Smooth muscle cell of the brain vasculature (primary cell): ENCODE measurements at regions not wholly inside any gene's neighbourhood (a gene's known extent, or its start where the extent isn't known, plus 50 kb on each side); places are given as distances from the start of the nearest gene placed in this dataset.

Experiments
- DNase-seq: peaks from one replicate; pipeline ENCODE4 v3.0.0-alpha.2; 2012; ENCODE audit warnings: low read depth, low spot score

DNA sequence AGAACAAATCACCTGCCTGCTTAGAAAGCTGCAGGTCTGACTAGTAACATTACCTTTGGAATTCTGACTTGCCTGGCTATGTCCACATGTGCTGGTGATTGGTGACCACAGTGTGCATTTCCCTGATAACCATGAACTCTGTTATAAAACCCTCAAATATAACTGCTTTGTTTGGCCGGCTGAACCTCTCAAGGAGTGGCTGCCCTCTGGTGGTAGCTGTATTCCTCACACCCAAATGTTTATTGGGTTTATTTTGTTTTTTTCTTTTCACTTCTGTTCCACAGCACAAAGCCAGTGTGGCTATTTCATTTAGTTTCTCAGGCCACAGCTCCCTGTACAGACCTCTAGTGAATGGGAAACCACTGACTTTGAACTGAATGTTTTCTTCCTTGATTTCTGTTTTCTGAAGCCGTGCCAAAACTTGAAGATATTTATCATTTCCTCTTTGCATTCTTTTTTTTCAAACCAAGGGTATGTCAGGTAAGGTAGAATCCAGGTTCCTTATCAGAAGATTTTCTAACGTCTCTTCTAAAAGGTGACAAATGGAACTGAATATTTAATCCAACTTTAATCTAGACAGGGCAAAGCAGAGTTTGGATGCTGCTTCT is 549.0 kb upstream of the VRK2 start:
- no peak for DNase-seq

DNA sequence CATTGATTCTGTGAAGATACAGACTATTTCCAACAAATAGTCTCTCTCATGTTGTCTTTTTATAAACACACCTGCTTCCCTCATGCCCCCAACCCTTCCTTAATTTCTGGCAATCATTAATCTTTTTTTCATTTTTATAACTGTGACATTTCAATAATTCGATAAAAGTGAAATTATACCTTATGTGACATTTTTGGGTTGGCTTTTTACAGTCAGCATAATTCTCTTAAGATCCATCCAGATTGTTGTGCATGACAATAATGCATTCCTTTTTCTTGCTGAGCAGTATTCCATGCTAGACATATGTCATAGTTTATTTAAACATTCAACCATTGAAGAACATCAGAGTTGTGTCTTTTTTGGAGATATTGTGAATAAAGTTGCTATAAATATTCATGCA is 541.8 kb upstream of the VRK2 start:
- no peak for DNase-seq

- no peak for DNase-seq
Observed at GRCh38 chr2:57509189-57509588, 537.4 kb upstream of the VRK2 start.

DNA sequence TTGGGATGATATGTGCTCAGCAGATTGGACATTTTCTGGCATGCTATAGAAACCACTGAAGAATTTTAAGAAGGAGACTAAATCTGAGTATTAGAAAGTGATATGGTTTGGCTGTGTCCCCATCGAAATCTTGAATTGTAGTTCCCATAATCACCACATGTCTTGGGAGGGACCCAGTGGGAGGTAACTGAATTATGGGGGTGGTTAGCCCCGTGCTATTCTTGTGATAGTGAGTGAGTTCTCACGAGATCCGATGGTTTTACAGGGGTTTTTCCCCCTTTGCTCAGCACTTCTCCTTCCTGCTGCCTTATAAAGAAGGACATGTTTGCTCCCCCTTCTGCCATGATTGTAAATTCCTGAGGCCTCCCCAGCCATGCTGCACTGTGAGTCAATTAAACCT is 535.9 kb upstream of the VRK2 start:
- DNase-seq = no peak

GRCh38 chr2:57515366-57515765 is 531.2 kb upstream of the VRK2 start:
- no peak for DNase-seq

DNA sequence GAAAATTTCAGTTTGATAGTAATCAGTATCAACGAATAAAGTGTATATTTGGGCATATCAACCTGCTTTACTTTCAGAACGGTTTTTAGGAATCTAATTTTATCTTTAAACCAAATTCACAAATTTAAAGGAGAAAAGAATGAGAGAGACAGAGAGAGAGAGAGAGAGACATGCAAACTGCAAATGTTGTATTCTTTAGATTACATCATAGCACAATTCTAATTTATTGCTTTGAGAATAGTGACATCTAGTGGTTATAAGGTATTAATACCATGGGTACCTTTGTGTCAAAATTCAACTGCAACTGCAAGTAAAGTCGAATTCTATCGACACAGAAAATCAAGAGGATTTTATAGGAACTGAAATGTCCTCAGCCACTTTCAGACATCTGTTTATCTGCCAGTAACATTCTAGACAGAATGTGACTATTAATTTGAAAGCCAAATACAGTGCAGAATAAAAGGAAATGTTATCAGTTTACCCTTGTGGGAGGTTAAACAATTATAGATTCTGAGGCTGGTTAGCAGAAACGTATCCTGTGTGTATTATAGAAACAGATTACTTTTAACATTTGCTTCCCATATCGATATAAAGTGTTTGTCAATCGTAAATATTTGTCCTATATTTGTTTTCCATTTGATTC is 529.8 kb upstream of the VRK2 start:
- DNase-seq = no peak

GRCh38 chr2:57523304-57523703 is 523.3 kb upstream of the VRK2 start:
- no peak for DNase-seq

DNA sequence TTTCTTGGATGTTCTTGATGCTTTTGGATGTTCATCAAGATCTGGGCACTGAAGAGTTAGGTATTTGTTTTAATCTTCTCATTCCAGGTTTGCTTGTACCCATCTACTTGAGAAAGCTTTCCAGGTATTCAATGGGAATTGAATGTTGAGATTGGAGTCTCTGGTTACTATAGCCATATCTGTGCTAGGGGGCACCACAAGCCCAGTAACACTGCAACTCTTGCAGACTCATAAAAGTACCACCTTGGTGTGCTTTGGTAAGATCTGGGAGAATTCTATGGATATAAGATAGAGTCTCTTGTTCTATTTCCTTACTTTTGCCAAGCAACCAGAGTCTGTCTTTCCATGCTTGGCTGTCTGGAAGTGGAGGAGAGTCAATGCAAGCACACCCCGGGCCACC is 518.9 kb upstream of the VRK2 start:
- DNase-seq = no peak

- DNase-seq = no peak
Observed at GRCh38 chr2:57528499-57528898, 518.1 kb upstream of the VRK2 start.

DNA sequence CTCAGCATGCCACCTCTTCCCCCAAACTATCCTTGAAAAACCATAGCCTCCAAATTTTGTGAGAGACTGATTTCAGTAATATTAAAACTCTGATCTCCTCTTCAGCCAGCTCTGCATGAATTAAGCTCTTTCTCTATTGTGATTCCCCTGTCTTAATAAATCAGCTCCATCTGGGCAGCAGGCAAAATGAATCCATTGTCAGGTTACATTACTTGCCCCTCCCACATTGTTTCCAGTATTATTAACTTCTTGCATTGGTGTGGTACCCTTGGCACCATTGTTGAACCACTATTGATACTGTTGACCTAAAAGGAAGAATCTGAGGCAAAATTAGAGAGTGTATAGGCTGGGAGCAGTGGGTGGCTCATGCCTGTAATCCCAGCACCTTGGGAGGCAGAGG is 512.2 kb upstream of the VRK2 start:
- DNase-seq = no peak

DNA sequence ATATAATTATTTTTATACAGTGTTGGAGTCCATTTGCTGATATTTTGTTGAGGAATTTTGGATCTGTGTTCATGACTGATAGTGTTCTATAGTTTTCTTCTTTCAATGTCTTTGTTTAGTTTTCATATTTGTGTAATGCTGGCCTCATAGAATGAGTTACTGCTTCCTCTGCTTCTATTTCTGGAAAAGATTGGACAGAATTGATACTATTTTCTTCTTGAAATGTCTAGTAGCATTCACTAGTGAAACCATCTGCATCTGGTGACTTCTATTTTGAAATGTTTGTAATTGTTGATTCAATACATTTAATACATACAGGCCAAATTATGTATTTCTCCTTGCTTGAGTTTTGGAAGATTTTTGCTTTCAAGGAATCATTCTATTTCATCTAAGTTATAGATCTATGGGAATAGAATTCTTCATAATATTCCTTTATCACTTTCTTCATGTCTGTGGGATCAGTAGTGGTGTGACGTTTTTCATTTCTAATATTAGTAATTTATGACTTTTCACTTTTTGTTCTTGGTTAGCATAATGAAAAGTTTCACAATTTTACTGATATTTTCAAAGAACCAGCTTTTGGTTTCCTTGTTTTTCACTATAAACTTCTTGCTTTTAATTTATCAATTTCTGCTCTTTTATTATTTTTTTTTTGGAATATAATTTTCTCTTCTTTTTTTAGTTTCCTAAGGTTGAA is 509.9 kb upstream of the VRK2 start:
- no peak for DNase-seq

GRCh38 chr2:57539761-57540160 is 506.8 kb upstream of the VRK2 start:
- DNase-seq = no peak

- no peak for DNase-seq
Observed at GRCh38 chr2:57542081-57542480, 504.5 kb upstream of the VRK2 start.

DNA sequence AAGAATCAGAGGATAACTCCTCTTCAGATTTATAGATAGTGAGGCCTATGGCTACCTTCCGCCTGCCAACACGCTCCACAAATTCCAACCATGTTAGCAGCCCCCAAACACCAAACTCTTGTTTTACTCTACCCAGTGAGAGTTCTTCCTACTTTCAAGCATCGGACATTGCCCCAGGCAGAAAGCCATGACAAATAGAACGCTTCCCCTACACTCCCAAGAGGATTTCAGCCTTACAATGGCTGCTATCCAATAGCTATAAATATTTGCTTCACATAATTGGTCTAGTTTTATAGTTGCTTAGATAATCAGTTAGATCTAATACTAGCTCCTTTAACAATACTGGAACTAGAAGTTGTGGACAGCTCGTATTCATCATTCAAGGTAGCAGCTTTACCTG is 503.4 kb upstream of the VRK2 start:
- DNase-seq = no peak

DNA sequence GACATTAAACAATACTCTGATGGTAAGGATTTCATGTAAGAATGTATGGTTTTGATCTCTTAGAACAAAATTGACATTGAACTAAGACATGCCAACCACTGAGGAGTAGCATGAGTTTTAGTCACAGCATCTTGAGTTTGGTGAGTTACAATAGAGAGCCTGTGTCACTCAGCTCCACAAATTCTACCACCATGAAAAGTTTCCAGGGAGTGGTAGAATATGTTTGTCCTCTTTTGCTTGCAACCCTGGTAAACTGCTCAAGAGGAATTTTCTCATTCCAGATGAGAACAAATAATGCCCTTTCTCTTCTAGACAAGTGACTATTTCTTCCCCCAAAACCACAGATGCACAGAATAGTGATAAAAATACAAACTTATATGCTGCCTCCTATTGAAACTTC is 502.0 kb upstream of the VRK2 start:
- no peak for DNase-seq

GRCh38 chr2:57546478-57546877 is 500.1 kb upstream of the VRK2 start:
- no peak for DNase-seq

- no peak for DNase-seq
Observed at GRCh38 chr2:57549642-57550102, 496.9 kb upstream of the VRK2 start.

- no peak for DNase-seq
Observed at GRCh38 chr2:57550912-57551311, 495.7 kb upstream of the VRK2 start.

- no peak for DNase-seq
Observed at GRCh38 chr2:57552885-57553284, 493.7 kb upstream of the VRK2 start.

DNA sequence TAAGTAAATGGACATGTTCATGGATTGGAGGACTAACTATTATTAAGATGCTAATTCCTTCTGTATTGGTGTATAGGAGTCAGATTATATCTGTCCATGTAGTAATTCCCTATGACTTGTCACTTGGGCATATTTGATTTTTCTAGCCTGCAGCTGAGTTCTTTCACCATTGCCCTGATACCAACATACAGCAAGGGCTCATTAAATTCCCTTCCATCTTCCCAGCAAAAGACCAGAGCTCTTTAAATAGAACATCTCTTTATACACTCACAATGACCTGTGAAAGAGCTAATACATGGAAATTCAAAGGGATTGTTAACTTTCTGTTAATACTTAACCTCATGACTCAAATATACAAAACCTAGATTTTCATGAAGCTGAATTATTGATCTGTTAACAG is 492.3 kb upstream of the VRK2 start:
- no peak for DNase-seq

DNA sequence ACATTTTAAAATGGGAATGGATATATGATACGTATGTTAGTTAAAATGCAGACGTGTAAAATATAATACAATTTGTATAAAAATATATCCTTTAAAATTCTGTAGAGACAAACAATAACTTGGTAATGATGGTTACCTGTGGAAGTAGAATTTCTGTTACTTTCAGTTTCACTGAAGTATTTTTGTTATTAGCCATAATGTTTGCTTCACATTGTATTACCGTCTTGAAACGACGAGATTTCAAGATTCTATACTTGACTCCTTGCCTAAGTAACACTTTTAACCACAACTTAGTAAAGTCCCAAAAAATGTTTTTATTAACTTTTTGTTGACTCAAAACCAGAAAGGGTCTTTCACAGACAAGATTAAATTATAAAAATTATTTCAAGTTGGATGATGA is 488.3 kb upstream of the VRK2 start:
- DNase-seq = no peak

DNA sequence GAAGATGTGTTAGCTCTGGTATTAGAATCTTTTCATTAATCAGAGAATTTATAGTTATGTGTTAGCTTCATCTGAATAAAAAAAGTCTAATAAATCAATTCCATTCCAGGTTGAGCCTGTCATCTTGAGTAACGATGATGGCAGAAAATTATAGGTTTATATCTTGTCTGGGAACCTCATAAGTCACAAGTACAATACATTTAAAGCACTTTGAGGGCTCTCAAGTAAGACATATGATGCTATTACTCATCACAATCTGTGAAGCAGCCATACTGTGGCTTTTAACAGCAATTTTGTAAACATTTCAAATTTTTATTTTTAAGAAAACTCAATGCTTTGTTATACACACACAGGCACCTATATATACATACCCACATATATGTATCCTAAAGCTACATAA is 484.1 kb upstream of the VRK2 start:
- DNase-seq = no peak

GRCh38 chr2:57563015-57563414 is 483.6 kb upstream of the VRK2 start:
- no peak for DNase-seq
